ENCODE measurements at regions not wholly inside any gene's neighbourhood (a gene's known extent, or its start where the extent isn't known, plus 50 kb on each side); places are given as distances from the start of the nearest gene placed in this dataset.

DNA sequence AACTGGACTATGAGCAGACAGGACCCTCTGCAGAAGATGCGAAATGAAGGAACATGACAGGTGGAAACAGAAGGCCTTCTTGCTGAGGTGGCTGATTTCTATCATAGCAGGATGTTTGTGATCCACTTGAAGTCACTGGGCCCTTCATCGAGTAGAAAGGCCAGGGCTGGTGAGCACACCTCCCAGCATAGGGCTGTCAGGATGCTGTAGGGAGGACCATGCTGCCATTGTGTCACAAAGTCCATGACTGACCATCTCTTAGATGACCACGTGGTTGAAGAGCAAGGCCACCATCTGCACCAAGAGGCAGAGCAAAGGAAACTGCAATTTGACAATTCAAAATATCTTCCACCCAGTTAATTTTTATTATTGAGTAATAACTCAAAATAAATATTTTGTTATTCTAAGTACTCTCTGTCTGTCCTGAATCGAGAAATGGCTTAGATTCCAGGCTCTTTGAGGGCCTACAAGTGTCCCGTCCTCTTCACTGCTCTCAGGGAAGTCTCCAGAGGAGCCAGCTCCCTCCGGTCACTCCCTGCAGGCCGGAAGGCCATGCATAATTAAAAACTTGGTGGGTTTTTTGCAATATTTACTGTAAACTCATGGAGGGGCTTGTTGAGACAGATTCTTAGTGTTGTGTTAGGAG is 249.3 kb upstream of the ZMIZ1 start:
- H3K4me3 ChIP-seq (ENCODE audit: low read length): no peak overlapping the region
- no peak overlapping the region for H3K27ac ChIP-seq (ENCODE audit: low read length)
- no peaks in the 10 kb centered on the region for H3K36me3 ChIP-seq (ENCODE audit: insufficient read depth, low read depth, low read length)
- H3K27me3 ChIP-seq (ENCODE audit: insufficient read depth, low read length): no peaks in the 10 kb centered on the region
- no peak overlapping the region for H3K9ac ChIP-seq (ENCODE audit: low read depth, low read length)
- peaks cover 15% of the 10 kb centered on the region; the same call in 1 of the 2 replicates for H3K4me1 ChIP-seq (ENCODE audit: insufficient read depth, low read length)
- no peaks in the 10 kb centered on the region for H3K9me3 ChIP-seq (ENCODE audit: insufficient read depth, low read depth, low read length)

DNA sequence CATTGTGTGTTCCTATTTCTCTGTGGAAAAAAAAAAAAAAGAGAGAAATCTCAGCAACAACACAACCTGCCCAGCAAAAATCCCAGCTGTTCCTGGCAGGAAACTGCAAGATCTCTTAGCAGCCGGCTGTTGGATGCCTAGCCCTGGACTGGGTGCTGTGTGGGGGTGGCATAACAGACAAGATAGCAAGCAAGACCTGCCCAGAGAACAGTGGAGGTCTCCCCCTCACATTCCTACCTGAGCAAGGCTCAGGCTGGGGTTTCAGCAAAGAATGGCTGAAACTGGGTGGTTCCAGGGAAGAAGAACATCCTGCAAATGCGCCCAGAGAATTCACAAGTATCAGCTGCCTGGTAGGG is 248.8 kb upstream of the ZMIZ1 start:
- H3K4me3 ChIP-seq (ENCODE audit: low read length): no peak overlapping the region
- no peaks in the 10 kb centered on the region for H3K36me3 ChIP-seq (ENCODE audit: insufficient read depth, low read depth, low read length)
- no peaks in the 10 kb centered on the region for H3K9me3 ChIP-seq (ENCODE audit: insufficient read depth, low read depth, low read length)
- no peak overlapping the region for H3K27ac ChIP-seq (ENCODE audit: low read length)
- H3K27me3 ChIP-seq (ENCODE audit: insufficient read depth, low read length): no peaks in the 10 kb centered on the region
- peaks cover 15% of the 10 kb centered on the region; the same call in 1 of the 2 replicates for H3K4me1 ChIP-seq (ENCODE audit: insufficient read depth, low read length)
- no peak overlapping the region for H3K9ac ChIP-seq (ENCODE audit: low read depth, low read length)

DNA sequence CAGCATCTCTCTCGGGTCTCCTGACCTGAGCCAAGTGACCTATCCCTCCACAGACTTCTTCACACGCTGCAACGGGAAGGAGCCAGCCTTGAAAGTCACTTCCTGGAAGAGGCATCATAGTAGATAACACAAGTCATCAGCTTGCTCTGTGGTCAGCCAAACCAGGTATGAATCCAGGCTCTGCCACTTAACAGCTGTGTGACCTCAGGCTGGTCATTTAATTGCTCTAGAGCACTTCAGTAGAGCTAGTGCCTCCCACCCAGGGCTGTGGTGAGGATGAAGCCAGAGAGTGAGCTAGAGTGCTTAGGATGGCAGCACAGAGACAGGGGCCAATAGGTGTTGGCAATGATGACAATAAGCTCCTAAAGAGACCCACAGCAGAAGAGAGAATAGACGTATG is 247.7 kb upstream of the ZMIZ1 start:
- Histone ChIP-seq H3K4me3 (ENCODE audit: low read length) (no peak overlapping the region), H3K36me3 (ENCODE audit: insufficient read depth, low read depth, low read length) (no peaks in the 10 kb centered on the region), H3K27me3 (ENCODE audit: insufficient read depth, low read length) (no peaks in the 10 kb centered on the region), H3K9me3 (ENCODE audit: insufficient read depth, low read depth, low read length) (no peaks in the 10 kb centered on the region), H3K4me1 (ENCODE audit: insufficient read depth, low read length) (peaks cover 15% of the 10 kb centered on the region; the same call in 1 of the 2 replicates), H3K9ac (ENCODE audit: low read depth, low read length) (no peak overlapping the region), H3K27ac (ENCODE audit: low read length) (no peak overlapping the region)

DNA sequence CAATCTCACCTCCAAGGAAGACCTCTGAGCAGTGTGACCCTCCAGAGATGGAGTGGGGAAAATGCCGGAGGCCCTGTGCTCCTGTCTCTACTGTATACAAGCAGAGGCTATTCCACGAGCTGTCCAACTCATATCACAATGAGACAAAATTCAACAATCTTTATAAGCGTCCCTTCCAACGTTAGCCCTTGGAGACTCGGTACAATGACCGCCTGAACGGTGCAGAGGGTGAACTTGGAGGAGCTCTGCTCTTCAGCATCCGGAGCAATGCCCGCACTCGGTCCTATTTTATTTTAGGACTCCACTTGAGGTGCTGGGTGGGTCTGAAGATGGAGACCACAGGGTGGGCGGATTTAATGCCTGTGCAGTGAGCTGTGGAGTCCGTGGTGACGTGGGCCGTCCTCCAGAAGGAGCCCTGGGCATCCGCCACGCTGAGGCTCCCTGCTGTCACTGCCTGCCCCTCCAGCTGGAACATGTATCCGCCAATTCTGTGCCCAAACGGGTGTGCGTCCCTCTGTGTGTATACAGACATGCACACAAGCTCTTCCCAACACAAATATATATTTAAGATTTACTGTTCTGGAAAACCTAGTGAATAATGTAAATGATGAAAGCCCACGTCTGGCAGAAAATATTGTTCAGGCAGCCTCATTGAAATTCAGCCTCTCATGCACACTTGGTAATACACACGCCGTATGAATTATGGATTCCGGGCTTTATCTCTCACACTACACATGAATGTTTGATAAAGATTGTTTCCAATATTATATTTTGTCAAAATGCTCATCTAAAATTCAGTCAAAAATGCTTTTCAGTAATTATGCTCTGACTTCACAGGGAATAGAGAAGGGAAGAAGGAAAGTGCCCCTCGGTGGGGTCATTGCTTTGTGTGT is 239.9 kb upstream of the ZMIZ1 start:
- Histone ChIP-seq H3K4me1 (ENCODE audit: insufficient read depth, low read length) (no peaks in the 10 kb centered on the region), H3K36me3 (ENCODE audit: insufficient read depth, low read depth, low read length) (no peaks in the 10 kb centered on the region), H3K9me3 (ENCODE audit: insufficient read depth, low read depth, low read length) (peaks cover 15% of the 10 kb centered on the region), H3K27me3 (ENCODE audit: insufficient read depth, low read length) (no peaks in the 10 kb centered on the region), H3K4me3 (ENCODE audit: low read length) (no peak overlapping the region), H3K27ac (ENCODE audit: low read length) (no peak overlapping the region), H3K9ac (ENCODE audit: low read depth, low read length) (no peak overlapping the region)

DNA sequence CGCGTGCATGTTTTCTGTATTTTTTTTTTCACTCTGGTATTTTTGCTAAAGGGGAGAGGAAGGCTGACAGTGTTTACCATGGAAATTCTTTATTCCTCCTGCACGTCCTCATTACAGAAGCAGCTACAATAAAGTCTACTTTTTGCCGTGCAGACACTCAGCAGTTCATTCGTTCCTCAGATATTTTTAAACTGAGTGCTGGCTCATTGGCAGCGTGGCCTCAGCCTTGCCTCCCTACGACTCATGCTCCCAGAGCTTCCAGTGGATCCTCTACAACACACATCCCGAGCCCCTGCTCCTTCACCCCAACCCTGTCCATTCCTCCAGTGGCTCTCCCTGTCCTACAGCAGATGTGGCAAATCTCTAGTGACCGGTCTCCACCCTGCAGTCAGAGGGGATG is 239.2 kb upstream of the ZMIZ1 start:
- no peaks in the 10 kb centered on the region for H3K27me3 ChIP-seq (ENCODE audit: insufficient read depth, low read length)

DNA sequence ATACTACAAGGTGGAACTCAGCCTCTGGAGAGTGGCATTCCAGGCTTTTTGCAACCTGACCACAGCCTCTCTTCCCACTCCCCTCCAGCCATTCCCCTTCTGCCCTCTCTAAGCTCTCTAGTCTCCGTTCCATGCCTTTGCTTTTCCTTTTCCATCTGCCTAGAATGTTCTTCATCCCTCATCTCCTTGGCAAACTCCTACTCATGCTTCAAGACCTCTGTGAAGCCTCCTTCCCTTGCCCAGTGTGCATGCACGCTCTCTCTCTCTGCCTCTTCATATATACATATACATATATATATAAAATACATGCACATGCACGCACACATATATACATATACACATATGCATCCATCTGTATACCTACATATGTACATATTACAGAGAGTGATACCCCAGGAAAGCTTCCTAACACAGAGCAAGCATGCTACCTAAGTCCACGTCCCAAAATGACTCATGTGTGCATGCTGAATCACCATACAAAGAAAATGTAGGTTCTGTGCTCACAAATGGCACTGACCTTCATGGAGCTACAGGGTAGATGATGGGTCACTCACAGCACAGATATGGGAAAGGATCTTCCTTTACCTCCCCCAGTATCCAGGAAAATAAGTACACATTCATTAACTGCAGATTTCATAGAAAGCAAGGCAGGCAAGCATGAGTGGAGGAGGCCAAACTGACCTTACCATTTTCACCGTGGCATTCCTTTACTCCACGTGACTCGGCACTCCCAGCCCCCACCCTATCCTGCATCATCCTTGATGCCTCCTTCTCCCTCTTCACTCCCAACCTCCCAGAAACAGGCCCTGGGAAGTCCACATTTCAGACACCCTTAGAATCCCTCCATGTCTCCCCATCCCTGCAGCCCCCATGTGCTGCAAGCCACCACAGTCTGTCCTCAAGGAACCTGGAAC is 238.4 kb upstream of the ZMIZ1 start:
- Histone ChIP-seq H3K27ac (ENCODE audit: low read length) (no peak overlapping the region), H3K4me1 (ENCODE audit: insufficient read depth, low read length) (no peaks in the 10 kb centered on the region), H3K27me3 (ENCODE audit: insufficient read depth, low read length) (no peaks in the 10 kb centered on the region), H3K9ac (ENCODE audit: low read depth, low read length) (no peak overlapping the region), H3K4me3 (ENCODE audit: low read length) (no peak overlapping the region), H3K9me3 (ENCODE audit: insufficient read depth, low read depth, low read length) (peaks cover 20% of the 10 kb centered on the region), H3K36me3 (ENCODE audit: insufficient read depth, low read depth, low read length) (no peaks in the 10 kb centered on the region)

More for the DNA sequence above, 239.2 kb upstream of the ZMIZ1 start:
- Histone ChIP-seq H3K4me3 (ENCODE audit: low read length) (no peak overlapping the region), H3K9ac (ENCODE audit: low read depth, low read length) (no peak overlapping the region), H3K4me1 (ENCODE audit: insufficient read depth, low read length) (no peaks in the 10 kb centered on the region), H3K27ac (ENCODE audit: low read length) (no peak overlapping the region), H3K9me3 (ENCODE audit: insufficient read depth, low read depth, low read length) (peaks cover 20% of the 10 kb centered on the region), H3K36me3 (ENCODE audit: insufficient read depth, low read depth, low read length) (no peaks in the 10 kb centered on the region)

DNA sequence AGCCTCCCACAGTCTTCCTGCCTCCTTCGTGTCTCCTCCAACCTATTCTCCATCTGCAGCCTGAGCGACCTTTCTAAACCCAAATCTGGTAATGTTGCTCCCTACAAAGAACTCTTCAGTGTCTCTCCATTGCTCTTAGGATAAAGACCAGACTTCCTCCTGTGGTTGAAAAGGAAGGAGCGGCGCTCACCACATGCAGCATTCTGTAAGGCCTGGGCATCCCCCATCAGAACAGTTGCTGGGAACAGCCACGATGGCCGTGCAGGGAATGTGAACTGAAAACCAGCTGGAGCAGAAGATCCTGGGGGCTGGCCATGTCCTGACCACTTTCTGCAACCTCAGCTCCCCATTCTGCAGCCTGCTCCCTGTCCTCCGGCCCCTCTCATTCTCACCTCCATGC is 237.8 kb upstream of the ZMIZ1 start:
- H3K4me3 ChIP-seq (ENCODE audit: low read length): no peak overlapping the region
- H3K27me3 ChIP-seq (ENCODE audit: insufficient read depth, low read length): no peaks in the 10 kb centered on the region
- H3K36me3 ChIP-seq (ENCODE audit: insufficient read depth, low read depth, low read length): no peaks in the 10 kb centered on the region
- H3K27ac ChIP-seq (ENCODE audit: low read length): no peak overlapping the region
- H3K4me1 ChIP-seq (ENCODE audit: insufficient read depth, low read length): no peaks in the 10 kb centered on the region
- no peak overlapping the region for H3K9ac ChIP-seq (ENCODE audit: low read depth, low read length)
- H3K9me3 ChIP-seq (ENCODE audit: insufficient read depth, low read depth, low read length): peaks cover 20% of the 10 kb centered on the region

DNA sequence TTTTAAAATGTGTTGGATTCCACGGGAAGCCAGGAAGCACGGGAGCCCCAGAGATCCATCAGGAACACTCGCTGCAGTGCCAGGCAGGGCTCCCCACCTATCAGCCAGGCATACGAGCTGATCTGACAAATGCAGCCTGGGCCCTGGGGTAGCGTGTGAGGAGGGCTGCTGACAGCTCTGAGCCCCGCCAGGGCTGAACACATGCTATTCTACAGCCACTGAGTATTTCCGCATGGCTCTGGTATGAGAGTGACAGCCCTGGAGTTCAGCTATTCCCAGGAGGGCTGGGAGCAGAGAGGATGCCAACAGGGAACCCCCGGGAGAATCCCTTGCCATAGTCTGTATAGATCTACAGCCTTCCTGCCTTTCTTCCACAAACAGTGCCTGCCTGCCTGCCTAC is 237.3 kb upstream of the ZMIZ1 start:
- no peak overlapping the region for H3K4me3 ChIP-seq (ENCODE audit: low read length)
- H3K4me1 ChIP-seq (ENCODE audit: insufficient read depth, low read length): no peaks in the 10 kb centered on the region
- H3K27me3 ChIP-seq (ENCODE audit: insufficient read depth, low read length): no peaks in the 10 kb centered on the region
- no peak overlapping the region for H3K9ac ChIP-seq (ENCODE audit: low read depth, low read length)
- no peak overlapping the region for H3K27ac ChIP-seq (ENCODE audit: low read length)
- peaks cover 20% of the 10 kb centered on the region for H3K9me3 ChIP-seq (ENCODE audit: insufficient read depth, low read depth, low read length)
- H3K36me3 ChIP-seq (ENCODE audit: insufficient read depth, low read depth, low read length): no peaks in the 10 kb centered on the region

DNA sequence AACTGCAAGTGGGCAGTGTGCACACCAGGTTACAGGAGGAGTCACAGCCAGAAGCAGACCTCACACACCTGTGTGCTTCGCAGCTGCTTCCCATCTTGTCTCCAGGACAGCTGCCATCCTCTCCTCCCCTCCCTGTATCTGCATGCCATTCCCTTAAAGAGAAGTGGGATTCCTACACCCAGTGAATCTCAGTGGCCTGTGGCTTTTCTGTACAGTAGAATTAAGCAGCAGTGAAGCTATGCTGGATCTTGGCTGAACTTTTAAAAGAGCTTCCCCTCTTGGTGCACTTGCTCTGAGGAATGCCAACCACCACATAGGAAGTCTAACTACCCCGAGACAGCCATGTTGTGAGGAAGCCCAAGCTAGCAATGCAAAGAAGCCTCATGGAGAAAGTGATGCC is 236.5 kb upstream of the ZMIZ1 start:
- Histone ChIP-seq H3K27ac (ENCODE audit: low read length) (no peak overlapping the region), H3K4me1 (ENCODE audit: insufficient read depth, low read length) (no peaks in the 10 kb centered on the region), H3K36me3 (ENCODE audit: insufficient read depth, low read depth, low read length) (no peaks in the 10 kb centered on the region), H3K9me3 (ENCODE audit: insufficient read depth, low read depth, low read length) (peaks cover 20% of the 10 kb centered on the region), H3K27me3 (ENCODE audit: insufficient read depth, low read length) (no peaks in the 10 kb centered on the region), H3K9ac (ENCODE audit: low read depth, low read length) (no peak overlapping the region), H3K4me3 (ENCODE audit: low read length) (no peak overlapping the region)

DNA sequence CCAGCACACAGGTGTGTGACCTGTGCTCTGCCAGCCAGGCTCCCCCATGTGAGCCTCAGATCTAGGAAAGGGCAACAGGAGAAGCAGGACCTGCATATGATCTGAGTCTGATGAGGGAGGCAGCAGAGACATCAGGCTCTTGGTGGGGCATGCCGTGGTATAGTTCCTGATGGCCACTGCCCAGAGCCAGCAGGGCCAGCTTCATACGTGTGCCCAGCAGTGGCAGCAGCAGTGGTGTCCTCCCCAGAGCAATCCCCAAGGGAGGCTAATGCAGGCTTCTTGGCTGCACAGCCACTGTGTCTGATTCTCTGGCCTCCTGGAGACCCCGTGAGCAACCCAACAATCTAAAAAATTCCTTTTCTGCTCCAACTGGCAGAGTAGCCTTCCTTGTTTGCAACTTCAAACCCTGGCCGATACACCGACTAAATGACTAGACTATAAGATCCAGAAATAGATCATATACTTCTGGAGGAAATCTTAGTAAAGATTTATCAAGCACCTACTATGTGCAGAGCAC is 230.6 kb upstream of the ZMIZ1 start:
- Histone ChIP-seq H3K27me3 (ENCODE audit: insufficient read depth, low read length) (no peaks in the 10 kb centered on the region), H3K4me1 (ENCODE audit: insufficient read depth, low read length) (no peaks in the 10 kb centered on the region), H3K36me3 (ENCODE audit: insufficient read depth, low read depth, low read length) (no peaks in the 10 kb centered on the region), H3K27ac (ENCODE audit: low read length) (no peak overlapping the region), H3K4me3 (ENCODE audit: low read length) (no peak overlapping the region), H3K9ac (ENCODE audit: low read depth, low read length) (no peak overlapping the region), H3K9me3 (ENCODE audit: insufficient read depth, low read depth, low read length) (peaks cover 15% of the 10 kb centered on the region)

DNA sequence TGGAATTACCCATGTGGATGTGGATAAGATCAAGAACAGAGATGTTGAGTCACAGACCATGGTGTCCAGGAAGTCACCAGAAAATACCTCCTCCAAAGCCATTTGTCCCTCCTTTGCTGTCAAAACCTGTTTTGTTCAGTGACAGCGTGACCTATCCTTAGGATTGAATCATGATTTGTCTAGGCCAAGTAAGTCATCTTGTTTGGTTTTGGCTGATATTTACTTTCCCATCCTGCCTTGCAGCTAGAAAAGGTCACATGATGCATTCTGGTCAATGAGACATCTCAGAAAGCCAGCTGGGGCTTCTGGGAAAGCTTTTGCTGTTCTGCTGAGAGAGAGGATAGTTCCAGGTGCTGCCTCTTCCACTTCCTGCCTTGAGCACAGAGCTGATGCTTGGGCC is 225.3 kb upstream of the ZMIZ1 start:
- Histone ChIP-seq H3K9me3 (ENCODE audit: insufficient read depth, low read depth, low read length) (0 out of 2 replicates have a peak, but pooled peaks cover 3% of the 10 kb centered on the region), H3K27ac (ENCODE audit: low read length) (no peak overlapping the region), H3K4me3 (ENCODE audit: low read length) (no peak overlapping the region), H3K9ac (ENCODE audit: low read depth, low read length) (no peak overlapping the region), H3K27me3 (ENCODE audit: insufficient read depth, low read length) (no peaks in the 10 kb centered on the region), H3K4me1 (ENCODE audit: insufficient read depth, low read length) (no peaks in the 10 kb centered on the region), H3K36me3 (ENCODE audit: insufficient read depth, low read depth, low read length) (no peaks in the 10 kb centered on the region)

Data from iPS-20b (cell line).